NCI-H2107 treated with DMSO at 0.1 percent for 48 hours (cell line): ENCODE measurements at regions not wholly inside any gene's neighbourhood (a gene's known extent, or its start where the extent isn't known, plus 50 kb on each side); places are given as distances from the start of the nearest gene placed in this dataset.

ENCODE experiments used
- DNase-seq: peaks from one replicate; lab custom pipeline; 2025; ENCODE audit not compliant: unreplicated experiment; lab: John Stamatoyannopoulos, UW

DNA sequence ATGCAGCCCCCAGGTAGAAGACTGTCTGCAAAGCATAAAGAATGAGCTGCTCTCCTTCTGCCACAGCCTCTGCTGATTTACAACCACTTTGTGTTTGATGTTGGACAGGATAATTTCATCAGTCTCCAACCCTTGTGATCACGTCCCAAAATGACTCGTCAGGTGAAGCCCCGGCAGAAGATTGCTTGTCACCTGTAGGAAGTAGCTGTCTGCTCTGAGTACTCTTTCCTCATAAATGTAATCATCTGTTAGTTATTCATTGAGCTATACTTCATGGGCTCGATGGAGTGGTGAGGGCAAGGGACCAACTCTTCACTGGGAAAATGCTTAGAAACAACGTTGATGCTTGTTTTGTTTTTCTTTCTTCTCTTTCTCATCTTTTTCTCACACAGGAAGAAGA is 290.9 kb upstream of the SP8 start:
- no peak for DNase-seq

DNA sequence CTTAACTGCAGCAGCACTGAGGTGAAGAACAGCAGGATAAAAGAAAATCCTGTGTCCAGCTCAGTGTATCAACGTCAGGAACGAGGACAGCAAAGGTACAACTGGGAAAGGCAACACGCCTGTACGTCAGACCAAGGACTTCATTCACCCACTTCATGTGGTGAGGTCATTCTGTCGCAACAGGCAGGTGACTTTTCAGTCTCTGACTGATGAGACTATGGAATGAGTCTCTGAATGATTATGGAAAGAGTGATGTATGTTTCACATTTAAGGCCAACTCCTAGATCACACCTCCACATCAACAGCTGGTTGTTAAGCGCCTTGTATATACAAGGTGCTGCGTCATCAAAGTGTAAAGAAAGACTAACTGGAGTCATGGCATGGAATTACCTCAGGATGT is 297.6 kb upstream of the SP8 start:
- DNase-seq = no peak

DNA sequence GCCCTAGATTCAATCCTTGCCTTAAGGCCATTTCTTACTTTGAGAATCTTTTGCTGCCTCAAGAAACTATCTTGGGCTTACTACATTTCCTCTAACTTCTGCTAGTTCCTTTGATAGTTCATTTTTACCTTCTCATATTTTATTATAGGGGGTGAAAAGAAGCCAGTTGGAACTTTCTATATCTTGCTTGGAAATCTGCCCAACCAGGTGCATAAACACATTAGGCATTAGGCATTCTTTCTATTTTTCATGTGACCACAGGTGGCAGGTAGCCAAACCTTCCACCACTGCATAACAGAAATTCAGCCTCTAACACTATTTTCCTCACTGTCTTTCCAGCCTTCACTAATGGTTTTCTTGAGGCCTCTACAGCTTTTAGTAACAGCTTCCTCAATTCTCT is 300.0 kb upstream of the SP8 start:
- DNase-seq = peak; percentile 79

DNA sequence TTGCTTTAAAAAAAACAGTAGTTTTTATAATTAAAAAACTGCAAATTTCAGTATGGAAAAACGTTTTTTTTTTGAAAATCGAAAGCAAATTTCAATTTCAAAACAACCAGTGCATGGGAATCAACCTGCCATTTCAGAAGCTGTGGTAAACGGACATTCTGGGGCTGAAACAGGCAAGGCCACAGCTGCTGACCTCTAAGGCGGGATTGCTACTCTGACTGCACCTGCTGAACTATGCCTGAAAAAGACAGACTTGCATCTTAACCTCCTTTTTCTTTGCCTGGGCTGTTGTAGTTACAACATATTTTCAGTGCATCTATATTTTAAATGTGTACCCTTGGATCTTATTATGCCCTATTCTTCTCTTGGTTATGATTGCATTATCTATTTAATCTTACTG is 303.0 kb upstream of the SP8 start:
- DNase-seq = no peak

DNA sequence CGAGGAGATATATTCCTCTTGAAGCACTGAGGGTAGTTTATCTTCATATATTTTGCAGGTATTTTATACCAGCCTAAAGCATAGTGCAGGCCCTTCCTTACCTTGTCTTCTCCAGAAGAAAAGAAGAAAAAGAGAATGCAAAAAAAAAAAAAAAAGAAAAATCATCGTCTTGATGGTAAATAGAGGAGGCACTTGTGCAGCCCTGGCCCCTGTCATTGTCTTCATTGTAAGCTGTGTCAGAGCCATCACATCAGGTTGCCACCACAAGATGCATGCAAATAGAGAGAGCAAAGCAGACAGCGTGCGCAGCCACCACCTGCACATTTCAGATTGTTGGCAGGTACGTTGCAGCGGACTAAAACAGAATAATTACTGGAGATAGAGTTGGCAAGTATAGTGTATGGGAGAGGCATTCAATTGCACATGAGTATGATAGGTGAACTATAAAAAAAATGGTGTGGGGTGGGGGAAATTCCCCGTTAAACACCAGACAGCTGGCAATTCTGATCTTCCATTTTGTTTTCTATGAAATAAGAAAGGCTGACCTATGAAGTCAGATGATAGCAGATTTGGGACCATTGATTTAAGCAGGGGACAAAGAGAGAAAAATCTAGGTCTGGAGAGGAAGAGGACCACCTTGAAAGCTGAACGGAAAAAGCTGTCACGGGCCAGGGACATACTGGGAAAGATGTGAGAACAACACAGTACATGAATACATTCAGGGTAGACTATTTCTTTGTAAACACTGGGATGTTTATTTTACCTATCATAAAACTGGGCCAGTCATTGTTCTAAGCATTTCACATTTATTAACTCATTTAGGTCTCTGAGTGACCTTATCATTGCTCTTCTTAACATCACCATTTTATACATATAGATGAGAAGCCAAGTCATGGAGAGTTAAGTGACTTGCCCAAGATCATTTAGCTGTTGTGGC is 306.3 kb upstream of the SP8 start:
- DNase-seq = no peak

DNA sequence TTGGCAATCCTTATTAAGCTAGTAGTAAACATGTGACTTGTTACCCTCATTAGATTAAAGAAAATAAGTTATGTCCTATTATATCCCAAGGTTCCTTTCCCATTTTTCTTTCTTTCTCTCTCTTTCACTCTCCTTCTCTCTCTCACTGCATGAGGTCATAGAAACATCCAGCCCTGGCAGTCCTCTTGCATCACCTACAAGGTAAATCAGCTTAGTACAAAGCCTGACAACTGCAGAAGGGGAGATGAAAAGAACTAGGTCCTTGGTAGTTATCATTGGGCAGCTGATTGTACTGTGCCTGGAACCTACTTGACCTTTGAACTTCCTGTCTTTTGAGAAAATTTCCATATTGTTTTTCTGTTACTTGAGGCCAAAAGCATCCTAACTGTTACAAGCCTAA is 307.9 kb upstream of the SP8 start:
- peak; percentile 10 for DNase-seq

DNA sequence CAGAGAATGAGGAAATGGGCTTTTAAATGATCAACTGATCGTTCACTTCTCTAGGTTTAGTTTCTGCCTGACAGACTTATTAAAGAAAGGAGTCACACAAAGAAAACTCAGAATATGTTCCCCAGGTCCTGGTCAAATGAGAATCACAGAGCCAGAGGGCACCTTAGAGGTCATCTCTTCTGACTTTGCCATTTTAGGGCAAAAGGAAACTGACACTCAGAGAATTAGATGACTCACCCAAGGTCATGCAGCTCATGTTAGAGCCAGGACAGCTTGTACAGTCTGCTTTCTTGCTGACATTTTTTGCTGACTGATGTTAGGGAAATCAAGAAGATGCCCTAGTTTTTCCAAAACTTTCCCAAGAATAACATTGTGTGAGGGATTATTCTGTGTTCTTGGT is 312.7 kb upstream of the SP8 start:
- DNase-seq = no peak

DNA sequence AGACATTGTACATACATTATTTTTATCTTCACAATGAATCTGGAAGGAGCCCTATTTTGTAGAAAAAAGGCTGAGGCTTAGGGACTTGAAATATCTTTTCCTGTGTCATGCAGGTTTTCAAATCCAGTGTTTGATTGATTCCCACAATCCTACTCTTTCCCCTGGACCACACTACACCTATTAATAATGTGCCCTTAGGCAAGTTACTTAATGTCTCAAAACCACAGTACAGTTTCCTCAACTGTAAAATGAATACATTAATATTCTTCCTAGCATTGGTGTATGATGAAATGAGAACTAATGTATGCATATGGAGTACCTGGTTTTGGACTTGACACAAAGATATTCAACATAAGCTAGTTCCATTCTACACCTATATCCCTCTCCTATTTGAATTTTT is 313.3 kb upstream of the SP8 start:
- DNase-seq = no peak

DNA sequence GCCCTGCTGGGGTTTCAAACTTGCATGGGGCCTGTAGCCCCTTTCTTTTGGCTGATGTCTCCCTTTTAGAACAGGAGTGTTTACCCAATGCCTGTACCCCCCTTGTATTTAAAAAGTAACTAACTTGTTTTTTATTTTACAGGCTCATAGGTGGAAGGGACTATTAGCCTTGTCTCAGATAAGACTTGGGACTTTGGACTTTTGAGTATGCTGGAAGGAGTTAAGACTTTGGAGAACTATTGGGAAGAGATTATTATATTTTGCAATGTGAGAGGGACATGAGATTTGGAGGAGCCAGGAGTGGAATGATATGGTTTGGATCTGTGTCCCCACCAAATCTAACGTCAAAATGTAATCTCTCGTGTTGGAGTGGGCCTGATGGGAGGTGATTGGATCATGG is 314.9 kb upstream of the SP8 start:
- DNase-seq = no peak

DNA sequence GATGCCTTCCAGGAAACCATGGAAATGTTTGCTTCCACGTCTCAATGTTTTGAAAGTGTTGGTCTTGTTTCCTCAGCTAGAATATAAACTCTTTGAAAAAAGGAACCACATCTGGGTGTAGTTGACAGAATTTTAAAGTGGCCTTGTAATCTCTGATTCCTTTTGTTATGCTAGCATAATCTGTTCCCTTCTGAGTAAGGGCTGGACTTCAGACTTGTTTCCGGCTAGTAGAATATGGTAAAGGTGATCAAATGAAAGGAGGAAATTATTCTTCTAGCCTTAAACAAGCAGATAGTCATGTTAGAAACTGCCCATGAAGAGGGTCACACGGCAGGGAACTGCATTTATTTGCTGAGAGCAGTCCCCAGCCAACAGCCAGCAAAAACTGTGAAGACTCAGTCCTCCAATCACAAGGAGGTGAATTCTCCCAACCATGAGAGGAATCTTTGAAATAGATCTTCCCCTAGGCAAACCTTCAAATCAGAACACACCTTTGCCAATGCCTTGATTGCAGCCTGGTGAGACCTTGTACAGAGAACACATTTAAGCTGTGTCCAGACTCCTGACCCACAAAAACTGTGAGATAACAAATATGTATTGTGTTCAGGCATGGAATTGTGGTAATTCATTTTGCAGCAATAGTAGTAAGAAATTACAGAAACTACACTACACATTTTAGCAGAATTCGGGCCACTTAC is 316.9 kb upstream of the SP8 start:
- DNase-seq = no peak

DNA sequence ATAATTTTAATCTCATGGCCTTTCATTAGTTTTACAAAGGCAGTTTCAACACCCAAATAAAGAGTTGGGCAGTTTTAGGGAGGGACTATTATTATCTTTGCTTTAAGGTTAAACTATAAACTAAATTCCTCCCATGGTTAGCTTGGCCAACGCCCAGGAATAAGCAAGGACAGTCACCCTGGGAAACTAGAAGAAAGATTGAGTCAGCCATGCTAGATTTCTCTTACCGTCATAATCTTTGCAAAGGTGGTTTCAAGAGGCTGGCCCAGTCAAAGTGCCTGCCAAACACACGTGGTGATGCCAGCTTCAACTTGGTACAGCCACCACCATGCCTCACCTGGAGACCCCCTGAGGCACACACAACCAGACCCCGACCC is 317.4 kb upstream of the SP8 start:
- no peak for DNase-seq

DNA sequence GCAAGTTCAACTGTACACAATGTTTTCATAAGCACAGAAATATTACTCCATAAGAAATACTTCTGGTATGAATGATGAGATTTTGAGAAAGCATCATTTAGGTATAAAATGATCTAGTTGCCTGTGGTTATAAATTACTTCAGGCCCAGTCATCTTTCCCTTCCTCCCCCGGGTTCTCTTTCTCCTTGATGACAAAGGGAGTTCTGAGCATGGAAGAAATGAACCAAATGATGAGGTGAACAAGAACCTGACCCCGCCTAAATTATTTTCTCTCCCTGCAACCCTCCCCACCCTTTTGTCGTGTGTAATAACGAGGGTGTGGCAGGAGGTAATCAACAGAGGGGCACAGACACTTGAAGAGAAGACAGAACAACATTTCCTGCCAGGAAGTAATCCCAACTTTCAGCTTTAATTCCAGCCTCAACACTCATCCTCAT is 319.6 kb upstream of the SP8 start:
- DNase-seq = no peak

DNA sequence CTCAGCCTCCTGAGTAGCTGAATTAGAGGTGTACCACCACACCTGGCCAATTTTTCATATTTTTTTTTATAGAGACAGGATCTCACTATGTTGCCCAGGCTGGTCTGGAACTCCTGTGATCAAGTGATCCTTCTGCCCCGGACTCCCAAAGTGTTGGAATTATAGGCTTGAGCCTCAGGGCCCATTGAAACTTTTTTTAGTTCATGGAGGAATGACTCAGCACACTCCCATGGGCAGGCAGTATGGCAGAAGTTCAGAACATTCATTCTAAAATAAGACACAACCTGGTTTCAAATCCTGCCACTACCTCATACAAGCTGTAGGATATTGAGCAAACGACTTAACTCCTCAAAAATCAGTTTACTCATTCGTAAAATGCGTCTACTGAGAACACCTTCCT is 320.4 kb upstream of the SP8 start:
- DNase-seq = no peak

DNA sequence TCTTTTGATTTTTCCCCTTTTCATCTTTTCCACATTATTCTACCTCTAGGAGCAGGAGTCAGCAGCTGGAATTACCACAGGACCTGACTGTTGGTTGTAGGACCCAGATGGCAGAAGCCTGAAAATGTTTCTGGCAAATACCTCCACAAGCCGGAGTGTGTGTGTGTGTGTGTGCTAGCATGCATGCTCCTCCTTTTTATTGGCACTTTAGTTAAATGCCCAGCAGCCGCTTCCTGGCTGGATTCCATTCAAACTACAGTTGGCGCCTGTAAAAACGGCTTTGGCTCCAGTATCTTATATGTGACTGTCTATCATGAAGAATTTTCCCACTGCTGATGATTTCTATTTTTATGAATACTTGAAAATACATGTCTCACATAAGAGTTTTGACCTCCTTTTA is 319.7 kb upstream of the SP4 start:
- DNase-seq = no peak

DNA sequence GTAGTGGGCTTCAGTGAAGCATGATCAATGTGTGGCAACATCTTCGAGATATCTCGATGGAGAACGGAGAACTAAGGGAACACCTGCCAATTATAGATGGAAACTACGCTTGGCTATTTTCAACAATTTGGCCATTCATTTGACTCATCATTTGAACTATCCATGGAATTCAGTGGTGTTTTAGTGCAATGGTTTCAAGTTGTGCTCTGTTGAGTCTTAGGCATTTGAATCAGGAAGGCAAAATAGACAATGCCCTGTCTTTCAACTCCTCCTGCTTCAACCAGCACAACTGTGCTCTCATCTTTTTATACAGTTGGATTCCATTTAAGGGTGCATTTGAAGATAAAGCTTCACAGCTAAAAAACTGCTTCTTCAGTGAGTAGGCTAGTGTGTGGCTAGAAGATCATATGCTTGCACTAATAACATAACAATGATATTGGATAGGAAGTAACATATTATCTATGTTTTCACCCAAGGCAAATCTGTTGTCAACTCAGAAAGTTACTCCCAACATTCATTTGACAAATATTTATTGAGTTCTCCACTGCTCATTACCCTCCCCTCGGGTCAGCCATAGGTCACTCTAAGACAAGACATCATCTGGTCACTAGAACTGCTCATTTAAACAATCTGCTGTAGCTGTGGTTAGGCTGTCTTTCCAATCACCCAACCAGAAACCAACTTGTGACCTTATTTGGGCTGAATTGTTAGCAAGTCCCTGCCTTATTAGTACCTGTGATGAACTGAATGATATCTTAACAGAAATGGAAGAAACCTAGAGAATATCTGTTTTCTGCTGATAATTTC is 314.1 kb upstream of the SP4 start:
- DNase-seq = no peak

DNA sequence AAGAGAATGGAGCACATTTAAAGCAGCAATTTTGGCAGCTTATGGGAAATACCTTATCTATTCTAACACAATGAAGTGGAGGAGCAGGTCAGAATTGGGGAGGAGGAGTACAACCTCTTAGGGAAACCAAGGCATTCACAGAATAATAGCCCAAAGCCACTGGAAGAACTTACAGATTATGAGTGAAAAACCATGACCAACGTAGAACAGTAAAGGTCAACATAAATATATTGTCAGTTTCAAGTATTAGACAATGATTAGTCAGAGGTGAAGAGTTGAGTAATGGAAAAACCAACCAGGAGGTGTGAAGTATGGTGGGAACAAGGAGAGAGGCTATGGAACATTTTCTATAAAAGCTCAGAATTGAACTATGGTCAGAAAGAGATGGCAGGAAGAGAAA is 304.3 kb upstream of the SP4 start:
- DNase-seq = no peak

DNA sequence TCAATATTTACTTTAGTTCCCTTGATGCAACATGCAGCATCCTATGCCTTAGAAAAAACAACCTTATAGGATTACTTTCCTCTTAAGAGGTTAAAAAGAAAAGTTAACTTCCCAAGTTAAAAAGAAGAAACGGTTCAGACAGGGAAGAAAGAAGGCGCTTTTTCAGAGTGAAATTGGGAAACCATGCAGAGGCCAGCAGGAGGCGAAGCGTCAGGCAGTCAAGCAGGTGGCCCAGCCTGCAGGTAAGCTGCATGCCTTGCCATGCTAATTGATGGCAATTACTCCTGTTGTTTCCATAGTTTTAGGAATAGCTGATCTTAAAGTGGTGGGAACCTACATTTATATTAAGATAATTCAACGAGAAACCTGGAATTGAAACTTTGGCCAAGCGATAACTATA is 302.6 kb upstream of the SP4 start:
- no peak for DNase-seq

DNA sequence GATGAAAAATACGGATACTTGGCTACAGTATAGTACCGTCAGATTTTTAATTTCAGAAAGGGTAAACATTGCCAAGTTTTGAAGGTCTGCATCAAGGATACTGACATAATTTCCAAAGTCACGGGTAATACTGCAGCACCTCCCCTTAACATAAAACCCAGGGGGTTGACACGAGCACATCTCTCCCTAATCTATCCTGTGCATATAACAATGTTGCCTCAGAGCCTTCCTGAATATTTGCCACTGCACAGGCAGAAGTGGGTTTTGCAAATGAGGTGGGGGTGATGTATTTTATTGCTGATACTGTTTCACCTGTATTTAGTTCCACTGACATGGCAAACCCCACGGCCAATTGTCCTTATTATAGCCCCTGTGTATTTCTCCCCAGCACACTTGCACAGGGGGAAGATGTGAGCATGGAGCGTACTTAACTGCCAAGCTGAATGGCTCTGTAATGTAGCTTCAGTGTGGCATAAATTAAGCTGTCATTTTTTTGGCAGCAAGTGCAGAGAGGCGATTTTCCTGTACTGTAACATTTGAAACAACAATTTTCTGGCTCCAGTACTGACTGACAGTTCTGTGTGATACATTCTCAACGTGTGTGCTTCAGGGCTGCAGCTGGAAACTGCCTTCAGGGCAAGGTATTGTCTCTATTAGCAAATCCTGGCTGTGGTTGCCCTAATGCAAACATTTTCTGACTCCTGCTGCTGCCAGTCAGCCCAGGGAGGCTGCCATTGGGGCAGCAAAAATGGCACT is 299.6 kb upstream of the SP4 start:
- DNase-seq = peak; percentile 13

DNA sequence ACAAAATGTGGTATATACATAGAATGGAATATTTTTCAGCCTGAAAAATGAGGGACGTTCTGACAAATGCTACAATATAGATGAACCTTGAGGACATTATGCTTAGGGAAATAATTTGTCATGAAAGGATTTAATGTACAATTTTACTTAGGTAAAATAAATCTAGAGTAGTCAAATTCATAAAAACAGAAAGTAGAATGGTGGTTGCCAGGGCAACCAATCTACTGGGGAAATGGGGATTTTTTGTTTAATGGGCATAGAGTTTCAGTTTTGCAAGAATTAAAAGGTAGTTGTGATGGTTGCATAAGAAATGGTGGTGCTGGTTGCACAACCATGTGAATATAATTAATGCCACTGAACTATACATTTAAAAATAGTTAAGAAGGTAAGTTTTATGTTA is 296.0 kb upstream of the SP4 start:
- DNase-seq = no peak

DNA sequence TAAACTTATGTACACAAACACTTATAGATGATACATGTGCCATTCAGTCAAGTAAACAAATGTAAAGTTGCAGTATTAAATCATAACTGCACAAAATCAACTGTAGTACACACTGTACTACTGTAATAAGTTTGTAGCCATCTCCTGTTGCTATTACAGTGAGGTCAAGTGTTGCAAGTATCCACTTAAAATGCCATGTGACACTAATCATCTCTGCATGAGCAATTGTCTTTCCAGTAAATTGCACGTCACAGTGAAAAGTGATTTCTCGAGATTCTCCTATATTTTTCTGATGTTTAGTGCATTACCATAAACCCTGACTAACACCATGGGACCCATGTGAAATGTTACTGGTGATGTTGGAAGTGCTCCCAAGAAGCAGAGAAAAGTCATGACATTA is 293.3 kb upstream of the SP4 start:
- DNase-seq = no peak

DNA sequence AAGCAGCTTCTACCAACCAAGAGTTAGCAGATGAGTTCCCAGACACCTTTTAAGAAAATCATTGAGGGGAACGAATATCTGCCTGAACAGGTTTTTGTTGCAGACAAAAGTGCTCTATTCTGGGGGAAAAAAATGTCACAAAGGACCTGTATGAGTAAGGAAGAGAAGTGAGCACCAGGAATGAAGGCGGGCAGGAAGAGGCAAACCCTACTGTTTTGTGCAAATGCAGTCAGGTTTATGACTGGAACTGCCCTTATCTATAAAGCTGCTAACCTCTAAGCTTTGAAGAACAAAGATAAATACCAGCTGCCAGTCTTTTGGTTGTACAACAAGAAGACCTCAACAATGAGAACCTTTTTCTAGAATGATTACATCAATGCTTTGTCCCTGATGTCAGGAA is 292.4 kb upstream of the SP4 start:
- no peak for DNase-seq
